Panc1 (cell line): ENCODE measurements at regions not wholly inside any gene's neighbourhood (a gene's known extent, or its start where the extent isn't known, plus 50 kb on each side); places are given as distances from the start of the nearest gene placed in this dataset.
A peak's percentile ranks its signal among the peaks of the same experiment; 100 is the strongest.

Experiments
- ATAC-seq: fragments of 200-7000 bp; cut with Tn5 transposase; 2 replicates; pipeline ENCODE4 v1.9.1; 2020; ENCODE audit warnings: mild to moderate bottlenecking, moderate library complexity
- BruUV-seq: library from RNA; stranded (reverse); fragments of 400-500 nt; replicated peaks from 2 replicates; lab custom pipeline; 2021; lab: Mats Ljungman, UMichigan
- CTCF ChIA-PET: fragments of 300-600 bp; sonication (Branson Sonifier 250); formaldehyde crosslinking; loops from one replicate; lab custom pipeline; 2022; ENCODE audit warnings: antibody characterized with exemption; lab: Charles Lee
- POLR2A ChIA-PET: fragments of 300-600 bp; sonication (Branson Sonifier 250); formaldehyde crosslinking; loops from one replicate; lab custom pipeline; 2022; ENCODE audit warnings: antibody characterized with exemption; lab: Charles Lee
- DNase-seq: peaks from one replicate; pipeline ENCODE4 v3.0.0-alpha.2; 2010; ENCODE audit warnings: low read depth, low spot score
- H3K27ac ChIP-seq: 2 replicates; pipeline ENCODE4 v1.5.1; 2011; ENCODE audit warnings: mild to moderate bottlenecking, low read length, inconsistent platforms
- H3K27me3 ChIP-seq: fragments of 200-500 bp; sonication (Bioruptor generic); 2 replicates; pipeline ENCODE4 v1.6.0; 2014; ENCODE audit warnings: low read length, inconsistent platforms; ENCODE audit not compliant: control insufficient read depth, insufficient read depth
- H3K36me3 ChIP-seq: fragments of 200-500 bp; sonication (Bioruptor generic); 2 replicates; pipeline ENCODE4 v1.5.1; 2014; ENCODE audit warnings: inconsistent platforms, mild to moderate bottlenecking, low read length, moderate library complexity; ENCODE audit not compliant: control insufficient read depth, insufficient read depth
- H3K4me1 ChIP-seq: 2 replicates; pipeline ENCODE4 v1.5.1; 2011; ENCODE audit warnings: inconsistent platforms, mild to moderate bottlenecking, low read length, moderate library complexity; ENCODE audit not compliant: control insufficient read depth, insufficient read depth
- H3K4me3 ChIP-seq, 2 experiments: 2 replicates each; pipeline ENCODE4 v1.5.1; 2011 to 2012; ENCODE audit warnings: low read depth in 2 of 2, low read length in 2 of 2, mild to moderate bottlenecking in 2 of 2, inconsistent platforms in 1 of 2, moderate library complexity in 1 of 2
- H3K9me3 ChIP-seq: fragments of 200-500 bp; sonication (Bioruptor generic); 2 replicates; pipeline ENCODE4 v1.5.1; 2014; ENCODE audit warnings: low read depth, mild to moderate bottlenecking, inconsistent platforms, low read length, moderate library complexity; ENCODE audit not compliant: control insufficient read depth, insufficient read depth
- CTCF ChIP-seq: fragments of 450-650 bp; IDR thresholded peaks from 2 replicates; pipeline ENCODE4 v1.5.1; 2017; ENCODE audit warnings: mild to moderate bottlenecking
- POLR2AphosphoS5 ChIP-seq: IDR thresholded peaks from 2 replicates; pipeline ENCODE4 v1.6.1; 2012; ENCODE audit warnings: mild to moderate bottlenecking, low read depth, low read length, moderate library complexity
- SIN3A ChIP-seq: IDR thresholded peaks from 2 replicates; pipeline ENCODE4 v1.6.1; 2012; ENCODE audit warnings: low read depth, mild to moderate bottlenecking, low read length, moderate library complexity, borderline replicate concordance; ENCODE audit not compliant: insufficient read depth
- TCF7L2 ChIP-seq: IDR thresholded peaks from 2 replicates; pipeline ENCODE4 v1.6.1; 2011; ENCODE audit warnings: mild to moderate bottlenecking, low read depth, low read length, inconsistent platforms
- in situ Hi-C: cut with HindIII; loops from 2 replicates; pipeline ENCODE4 v1.10.0; 2016; ENCODE audit warnings: low sequenced_read_pairs, low pct_unique_long_range_greater_than_20kb
- intact Hi-C: fragments of 100-400 bp; cut with micrococcal nuclease; formaldehyde crosslinking; loops from one replicate; pipeline ENCODE4 v1.10.0; 2022; ENCODE audit not compliant: unreplicated experiment
- TF ChIP-seq, protein P1 (sequence below), 2 experiments: IDR thresholded peaks; 2 replicates each; pipeline ENCODE4 v1.6.1; 2011 to 2012; ENCODE audit warnings: low read depth in 2 of 2, control low read depth in 1 of 2, low read length in 1 of 2, mild to moderate bottlenecking in 1 of 2, moderate library complexity in 1 of 2; ENCODE audit not compliant: insufficient read depth in 1 of 2

- H3K4me1 ChIP-seq: no peaks in the 10 kb centered on the region
Measured at GRCh38 chr3:171935261-171936123, 92.3 kb downstream of the TMEM212 start.

DNA sequence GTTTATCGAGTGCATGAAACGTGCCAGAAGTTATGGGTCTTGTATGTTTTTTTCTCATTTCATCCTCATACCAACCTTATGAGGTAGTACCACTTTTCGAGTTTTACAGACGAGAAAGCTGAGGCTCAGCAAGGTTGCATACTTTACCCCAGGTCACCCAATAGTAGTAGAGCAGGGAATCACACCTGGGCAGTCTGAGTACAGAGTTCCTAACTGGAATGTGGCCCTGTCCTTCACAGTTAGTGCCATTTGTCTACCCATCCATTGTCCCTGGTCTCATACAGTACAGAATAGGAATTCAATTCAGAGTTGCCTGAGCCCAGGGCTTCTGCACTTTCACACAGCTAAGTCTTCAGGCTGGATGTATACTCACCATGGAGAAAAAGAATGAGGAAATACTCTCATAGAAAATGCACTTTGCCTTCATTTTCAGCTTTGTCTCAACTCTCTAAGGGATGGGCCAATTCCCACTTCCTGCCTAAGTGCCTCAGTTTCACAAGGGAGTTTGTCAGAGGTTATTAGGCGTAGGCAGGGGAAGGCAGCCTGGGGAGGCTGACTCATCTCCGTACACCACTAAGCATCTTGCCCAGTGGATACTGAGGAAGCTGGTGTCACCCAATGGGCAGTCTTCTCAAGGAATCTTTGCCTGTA is 93.2 kb downstream of the TMEM212 start:
- intact Hi-C loops: no loop called here
- Histone ChIP-seq H3K4me1 (no peaks in the 10 kb centered on the region), H3K36me3 (no peaks in the 10 kb centered on the region), H3K9me3 (no peaks in the 10 kb centered on the region), H3K27me3 (no peaks in the 10 kb centered on the region), H3K27ac (no peak overlapping the region), H3K4me3 (no peak overlapping the region)
- ChIA-PET CTCF (no interaction called here), POLR2A (no interaction called here)
- ATAC-seq (peak; percentile 29; the same call in 1 of the 2 replicates), DNase-seq (no peak)
- TF ChIP-seq TCF7L2: no peak
- TF ChIP-seq POLR2AphosphoS5: no peak
- TF ChIP-seq, protein P1, sequence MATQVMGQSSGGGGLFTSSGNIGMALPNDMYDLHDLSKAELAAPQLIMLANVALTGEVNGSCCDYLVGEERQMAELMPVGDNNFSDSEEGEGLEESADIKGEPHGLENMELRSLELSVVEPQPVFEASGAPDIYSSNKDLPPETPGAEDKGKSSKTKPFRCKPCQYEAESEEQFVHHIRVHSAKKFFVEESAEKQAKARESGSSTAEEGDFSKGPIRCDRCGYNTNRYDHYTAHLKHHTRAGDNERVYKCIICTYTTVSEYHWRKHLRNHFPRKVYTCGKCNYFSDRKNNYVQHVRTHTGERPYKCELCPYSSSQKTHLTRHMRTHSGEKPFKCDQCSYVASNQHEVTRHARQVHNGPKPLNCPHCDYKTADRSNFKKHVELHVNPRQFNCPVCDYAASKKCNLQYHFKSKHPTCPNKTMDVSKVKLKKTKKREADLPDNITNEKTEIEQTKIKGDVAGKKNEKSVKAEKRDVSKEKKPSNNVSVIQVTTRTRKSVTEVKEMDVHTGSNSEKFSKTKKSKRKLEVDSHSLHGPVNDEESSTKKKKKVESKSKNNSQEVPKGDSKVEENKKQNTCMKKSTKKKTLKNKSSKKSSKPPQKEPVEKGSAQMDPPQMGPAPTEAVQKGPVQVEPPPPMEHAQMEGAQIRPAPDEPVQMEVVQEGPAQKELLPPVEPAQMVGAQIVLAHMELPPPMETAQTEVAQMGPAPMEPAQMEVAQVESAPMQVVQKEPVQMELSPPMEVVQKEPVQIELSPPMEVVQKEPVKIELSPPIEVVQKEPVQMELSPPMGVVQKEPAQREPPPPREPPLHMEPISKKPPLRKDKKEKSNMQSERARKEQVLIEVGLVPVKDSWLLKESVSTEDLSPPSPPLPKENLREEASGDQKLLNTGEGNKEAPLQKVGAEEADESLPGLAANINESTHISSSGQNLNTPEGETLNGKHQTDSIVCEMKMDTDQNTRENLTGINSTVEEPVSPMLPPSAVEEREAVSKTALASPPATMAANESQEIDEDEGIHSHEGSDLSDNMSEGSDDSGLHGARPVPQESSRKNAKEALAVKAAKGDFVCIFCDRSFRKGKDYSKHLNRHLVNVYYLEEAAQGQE (IDR thresholded peaks at IDR 0.05; ENCODE audit: insufficient read depth in 1 of 2, low read depth in 2 of 2, low read length in 1 of 2): no peak
- no peak for TF ChIP-seq SIN3A
- TF ChIP-seq CTCF: no peak
- BruUV-seq: no TSS peak
- in situ Hi-C loops: no loop called here

More at GRCh38 chr3:171935261-171936123, 92.3 kb downstream of the TMEM212 start:
- Histone ChIP-seq H3K27me3 (peaks cover 2% of the 10 kb centered on the region; the same call in 1 of the 2 replicates), H3K9me3 (no peaks in the 10 kb centered on the region), H3K36me3 (no peaks in the 10 kb centered on the region), H3K27ac (no peak overlapping the region), H3K4me3 (no peak overlapping the region)
- BruUV-seq: no TSS peak
- intact Hi-C loops: no loop called here
- in situ Hi-C loops: no loop called here
- ChIA-PET CTCF (no interaction called here), POLR2A (interaction anchor here (0.5 kb wide), 1 partner anchor 593 kb away, joined by 3 read pairs; no protein-coding TSS in a partner anchor)
- TF ChIP-seq TCF7L2: no peak
- TF ChIP-seq CTCF: no peak
- TF ChIP-seq, protein P1 (IDR thresholded peaks at IDR 0.05; ENCODE audit: insufficient read depth in 1 of 2, low read depth in 2 of 2, low read length in 1 of 2): no peak
- no peak for TF ChIP-seq SIN3A
- TF ChIP-seq POLR2AphosphoS5: no peak
- DNase-seq (no peak), ATAC-seq (no peak)
